MM.1S (cell line): ENCODE measurements at regions not wholly inside any gene's neighbourhood (a gene's known extent, or its start where the extent isn't known, plus 50 kb on each side); places are given as distances from the start of the nearest gene placed in this dataset.
A peak's percentile ranks its signal among the peaks of the same experiment; 100 is the strongest.

Experiments used
- DNase-seq: peaks from one replicate; pipeline ENCODE4 v3.0.0-alpha.2; 2015
- H2AFZ ChIP-seq: fragments of 300-600 bp; sonication (generic); 2 replicates; pipeline ENCODE4 v1.6.0; 2016; ENCODE audit warnings: antibody characterized with exemption, low read length
- H3F3A ChIP-seq: fragments of 300-600 bp; sonication (generic); 2 replicates; pipeline ENCODE4 v1.6.1; 2016; ENCODE audit warnings: mild to moderate bottlenecking, antibody characterized with exemption, low read length, moderate library complexity, mixed read lengths; ENCODE audit not compliant: insufficient read depth
- H3K27ac ChIP-seq: fragments of 300-600 bp; sonication (generic); 2 replicates; pipeline ENCODE4 v1.5.1; 2016; ENCODE audit warnings: mild to moderate bottlenecking, low read length
- H3K27me3 ChIP-seq: fragments of 300-600 bp; sonication (generic); replicated peaks from 2 replicates; pipeline ENCODE4 v1.6.0; 2016; ENCODE audit warnings: low read length; ENCODE audit not compliant: insufficient read depth
- H3K36me3 ChIP-seq: fragments of 300-600 bp; sonication (generic); replicated peaks from 2 replicates; pipeline ENCODE4 v1.6.1; 2016; ENCODE audit warnings: mild to moderate bottlenecking, low read length, mixed read lengths; ENCODE audit not compliant: insufficient read depth
- H3K4me1 ChIP-seq: fragments of 300-600 bp; sonication (generic); 2 replicates; pipeline ENCODE4 v1.6.1; 2016; ENCODE audit warnings: low read length, mixed read lengths
- H3K4me2 ChIP-seq: fragments of 300-600 bp; sonication (generic); 2 replicates; pipeline ENCODE4 v1.6.0; 2016; ENCODE audit warnings: low read depth, low read length
- H3K4me3 ChIP-seq: fragments of 300-600 bp; sonication (generic); 2 replicates; pipeline ENCODE4 v1.5.1; 2016; ENCODE audit warnings: low read length, mixed read lengths
- H3K79me2 ChIP-seq: fragments of 300-600 bp; sonication (generic); 2 replicates; pipeline ENCODE4 v1.6.1; 2016; ENCODE audit warnings: mixed run types, low read length, mixed read lengths
- H3K9ac ChIP-seq: fragments of 300-600 bp; sonication (generic); 2 replicates; pipeline ENCODE4 v1.6.1; 2016; ENCODE audit warnings: low read length, mixed read lengths
- H3K9me2 ChIP-seq: fragments of 300-600 bp; sonication (generic); replicated peaks from 2 replicates; pipeline ENCODE4 v1.6.1; 2016; ENCODE audit warnings: mild to moderate bottlenecking, low read length, mixed read lengths; ENCODE audit not compliant: insufficient read depth
- H3K9me3 ChIP-seq: fragments of 300-600 bp; sonication (generic); replicated peaks from 2 replicates; pipeline ENCODE4 v1.6.1; 2016; ENCODE audit warnings: mild to moderate bottlenecking, low read length, mixed read lengths; ENCODE audit not compliant: insufficient read depth
- H4K20me1 ChIP-seq: fragments of 300-600 bp; sonication (generic); 2 replicates; pipeline ENCODE4 v1.6.1; 2016; ENCODE audit warnings: mild to moderate bottlenecking, low read length, moderate library complexity, mixed read lengths; ENCODE audit not compliant: insufficient read depth
- EZH2 ChIP-seq: fragments of 300-600 bp; sonication (generic); optimal IDR thresholded peaks from 2 replicates; pipeline ENCODE3; 2017; ENCODE audit warnings: low read depth, mild to moderate bottlenecking, antibody characterized with exemption, low read length, mixed read lengths
- EZH2phosphoT487 ChIP-seq: fragments of 300-600 bp; sonication (generic); IDR thresholded peaks from 2 replicates; pipeline ENCODE4 v1.6.1; 2018; ENCODE audit warnings: antibody characterized with exemption, low read length
- TF ChIP-seq, protein P1 (sequence below): fragments of 300-600 bp; sonication (generic); IDR thresholded peaks from 2 replicates; pipeline ENCODE4 v1.5.1; 2016; ENCODE audit warnings: antibody characterized with exemption, low read length, mixed read lengths

DNA sequence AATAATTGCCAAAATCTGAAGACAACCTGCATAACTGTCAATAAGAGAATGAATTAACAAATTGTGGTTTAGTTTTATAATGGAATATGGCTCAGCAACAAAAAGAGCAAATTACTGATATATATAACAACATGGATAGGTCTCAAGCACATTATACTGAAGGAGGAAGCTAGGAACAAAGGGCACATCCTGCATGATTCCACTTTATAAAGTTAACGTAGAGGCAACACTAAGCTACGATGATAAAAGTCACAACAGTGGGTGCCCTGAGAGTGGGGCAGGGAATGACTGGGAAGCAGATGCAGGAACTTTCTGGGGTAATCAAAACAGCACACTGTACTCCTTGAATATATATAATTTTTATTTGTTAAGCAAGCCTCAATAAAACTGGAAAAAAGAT lies 165.2 kb downstream of the RMI1 start:
- no peak overlapping the region for H3K4me2 ChIP-seq
- H3K9me2 ChIP-seq = no peaks in the 10 kb centered on the region
- no peaks in the 10 kb centered on the region for H3K79me2 ChIP-seq
- H3K27ac ChIP-seq = no peak overlapping the region
- H3K9me3 ChIP-seq = no peaks in the 10 kb centered on the region
- no peaks in the 10 kb centered on the region for H3K36me3 ChIP-seq
- no peaks in the 10 kb centered on the region for H4K20me1 ChIP-seq
- no peak overlapping the region for H2AFZ ChIP-seq
- H3K4me1 ChIP-seq = no peaks in the 10 kb centered on the region
- no peak overlapping the region for H3K4me3 ChIP-seq
- no peak for DNase-seq
- no peaks in the 10 kb centered on the region for H3K27me3 ChIP-seq
- no peak overlapping the region for H3K9ac ChIP-seq
- no peaks in the 10 kb centered on the region for H3F3A ChIP-seq
- TF ChIP-seq, protein P1, sequence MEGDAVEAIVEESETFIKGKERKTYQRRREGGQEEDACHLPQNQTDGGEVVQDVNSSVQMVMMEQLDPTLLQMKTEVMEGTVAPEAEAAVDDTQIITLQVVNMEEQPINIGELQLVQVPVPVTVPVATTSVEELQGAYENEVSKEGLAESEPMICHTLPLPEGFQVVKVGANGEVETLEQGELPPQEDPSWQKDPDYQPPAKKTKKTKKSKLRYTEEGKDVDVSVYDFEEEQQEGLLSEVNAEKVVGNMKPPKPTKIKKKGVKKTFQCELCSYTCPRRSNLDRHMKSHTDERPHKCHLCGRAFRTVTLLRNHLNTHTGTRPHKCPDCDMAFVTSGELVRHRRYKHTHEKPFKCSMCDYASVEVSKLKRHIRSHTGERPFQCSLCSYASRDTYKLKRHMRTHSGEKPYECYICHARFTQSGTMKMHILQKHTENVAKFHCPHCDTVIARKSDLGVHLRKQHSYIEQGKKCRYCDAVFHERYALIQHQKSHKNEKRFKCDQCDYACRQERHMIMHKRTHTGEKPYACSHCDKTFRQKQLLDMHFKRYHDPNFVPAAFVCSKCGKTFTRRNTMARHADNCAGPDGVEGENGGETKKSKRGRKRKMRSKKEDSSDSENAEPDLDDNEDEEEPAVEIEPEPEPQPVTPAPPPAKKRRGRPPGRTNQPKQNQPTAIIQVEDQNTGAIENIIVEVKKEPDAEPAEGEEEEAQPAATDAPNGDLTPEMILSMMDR = no peak
- no peak for TF ChIP-seq EZH2
- no peak for TF ChIP-seq EZH2phosphoT487

GRCh38 chr9:84146893-84147710 lies 166.5 kb downstream of the RMI1 start:
- no peak overlapping the region for H3K4me3 ChIP-seq
- no peaks in the 10 kb centered on the region for H3K27me3 ChIP-seq
- no peaks in the 10 kb centered on the region for H4K20me1 ChIP-seq
- H3K4me1 ChIP-seq = no peaks in the 10 kb centered on the region
- 0 out of 2 replicates have a peak overlapping the region, but pooled peaks have one; percentile 9 for H2AFZ ChIP-seq
- no peak for DNase-seq
- H3K9me2 ChIP-seq = no peaks in the 10 kb centered on the region
- H3F3A ChIP-seq = no peaks in the 10 kb centered on the region
- no peak overlapping the region for H3K9ac ChIP-seq
- no peaks in the 10 kb centered on the region for H3K9me3 ChIP-seq
- H3K27ac ChIP-seq = no peak overlapping the region
- H3K36me3 ChIP-seq = no peaks in the 10 kb centered on the region
- no peak overlapping the region for H3K4me2 ChIP-seq
- H3K79me2 ChIP-seq = no peaks in the 10 kb centered on the region
- TF ChIP-seq EZH2phosphoT487 (no peak), EZH2 (no peak)
- TF ChIP-seq, protein P1 = no peak

DNA sequence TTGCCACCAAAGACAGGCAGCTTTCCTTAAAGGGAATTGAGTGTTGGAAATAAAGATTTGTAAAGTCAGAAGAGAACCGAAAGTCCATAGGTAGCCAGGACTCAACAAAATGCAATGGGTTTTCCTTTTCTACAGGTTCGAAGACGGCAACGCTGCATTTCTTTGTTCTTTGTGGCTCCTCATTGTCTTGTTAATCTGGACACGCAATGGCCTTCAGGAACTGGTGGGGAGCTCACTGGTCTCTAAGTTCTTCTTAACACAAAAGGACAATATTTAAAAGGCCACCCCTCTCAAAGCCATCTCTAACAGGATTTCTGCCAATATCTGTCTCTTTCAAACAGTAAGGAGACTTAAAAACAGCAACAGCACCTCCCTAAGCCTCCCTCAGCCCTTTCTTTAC lies 170.6 kb downstream of the RMI1 start:
- no peaks in the 10 kb centered on the region for H3K4me1 ChIP-seq

More for the DNA sequence above, 170.6 kb downstream of the RMI1 start:
- Histone ChIP-seq H3K4me3 (no peak overlapping the region), H3F3A (no peaks in the 10 kb centered on the region), H2AFZ (no peak overlapping the region), H3K27me3 (no peaks in the 10 kb centered on the region), H3K4me2 (no peak overlapping the region), H4K20me1 (no peaks in the 10 kb centered on the region), H3K9me2 (no peaks in the 10 kb centered on the region), H3K27ac (no peak overlapping the region), H3K36me3 (no peaks in the 10 kb centered on the region), H3K9me3 (no peaks in the 10 kb centered on the region), H3K79me2 (no peaks in the 10 kb centered on the region), H3K9ac (no peak overlapping the region)
- no peak for DNase-seq
- TF ChIP-seq EZH2phosphoT487 = no peak
- TF ChIP-seq EZH2 = no peak
- TF ChIP-seq, protein P1 = no peak
